OCI-LY7 (cell line): ENCODE measurements at regions not wholly inside any gene's neighbourhood (a gene's known extent, or its start where the extent isn't known, plus 50 kb on each side); places are given as distances from the start of the nearest gene placed in this dataset.

Experiments
- BruUV-seq: library from RNA; stranded (reverse); fragments of 400-500 nt; replicated peaks from 2 replicates; lab custom pipeline; 2021; lab: Mats Ljungman, UMichigan
- CTCF ChIA-PET: fragments of 300-600 bp; sonication (Branson Sonifier 250); formaldehyde crosslinking; loops from one replicate; lab custom pipeline; 2022; ENCODE audit warnings: antibody characterized with exemption; ENCODE audit not compliant: unreplicated experiment; lab: Charles Lee
- POLR2A ChIA-PET: fragments of 300-600 bp; sonication (Branson Sonifier 250); formaldehyde crosslinking; loops from one replicate; lab custom pipeline; 2022; ENCODE audit warnings: antibody characterized with exemption; lab: Charles Lee
- DNase-seq: peaks from one replicate; pipeline ENCODE4 v3.0.0-alpha.2; 2015; ENCODE audit warnings: low spot score
- H2AFZ ChIP-seq: fragments of 200-600 bp; sonication (generic), shearing (Covaris generic); 2 replicates; pipeline ENCODE4 v1.6.1; 2014; ENCODE audit warnings: mild to moderate bottlenecking, antibody characterized with exemption, low read length, moderate library complexity
- H3K27ac ChIP-seq: fragments of 200-600 bp; sonication (generic); 2 replicates; pipeline ENCODE4 v1.5.1; 2014; ENCODE audit warnings: mixed run types, low read depth, mild to moderate bottlenecking, moderate library complexity, low read length, inconsistent platforms; ENCODE audit not compliant: poor library complexity, severe bottlenecking
- H3K36me3 ChIP-seq: fragments of 200-600 bp; sonication (generic); 2 replicates; pipeline ENCODE4 v1.6.1; 2014; ENCODE audit warnings: mild to moderate bottlenecking, antibody characterized with exemption, low read length, moderate library complexity, mixed read lengths; ENCODE audit not compliant: insufficient read depth
- H3K4me1 ChIP-seq: fragments of 200-600 bp; sonication (generic); 2 replicates; pipeline ENCODE4 v1.5.1; 2014; ENCODE audit warnings: mild to moderate bottlenecking, low read length; ENCODE audit not compliant: insufficient read depth, poor library complexity, severe bottlenecking
- H3K4me2 ChIP-seq: fragments of 200-600 bp; sonication (generic); 2 replicates; pipeline ENCODE4 v1.6.1; 2014; ENCODE audit warnings: mild to moderate bottlenecking, low read length
- H3K4me3 ChIP-seq: fragments of 200-600 bp; sonication (generic); 2 replicates; pipeline ENCODE4 v1.5.1; 2014; ENCODE audit warnings: mild to moderate bottlenecking, low read depth, low read length; ENCODE audit not compliant: poor library complexity, severe bottlenecking
- H3K79me2 ChIP-seq: fragments of 200-600 bp; sonication (generic); 2 replicates; pipeline ENCODE4 v1.6.1; 2016; ENCODE audit warnings: low read depth, mild to moderate bottlenecking, low read length, moderate library complexity, mixed read lengths; ENCODE audit not compliant: insufficient read depth
- H3K9me2 ChIP-seq: fragments of 200-600 bp; sonication (generic); 2 replicates; pipeline ENCODE4 v1.6.1; 2016; ENCODE audit warnings: mild to moderate bottlenecking, low read length, mixed read lengths; ENCODE audit not compliant: insufficient read depth
- H3K9me3 ChIP-seq: fragments of 200-600 bp; sonication (generic); 2 replicates; pipeline ENCODE4 v1.6.1; 2014; ENCODE audit warnings: mild to moderate bottlenecking, mixed run types, low read length, mixed read lengths
- H4K20me1 ChIP-seq: fragments of 200-600 bp; sonication (generic); 2 replicates; pipeline ENCODE4 v1.6.1; 2014; ENCODE audit warnings: mild to moderate bottlenecking, antibody characterized with exemption, low read length, moderate library complexity, mixed read lengths; ENCODE audit not compliant: insufficient read depth
- EZH2phosphoT487 ChIP-seq: fragments of 200-600 bp; sonication (generic); IDR thresholded peaks from 2 replicates; pipeline ENCODE4 v1.6.1; 2018; ENCODE audit warnings: low read depth, borderline replicate concordance, mild to moderate bottlenecking, mixed run types, antibody characterized with exemption, low read length, moderate library complexity, mixed read lengths
- intact Hi-C: fragments of 100-400 bp; cut with micrococcal nuclease; formaldehyde crosslinking; loops from one replicate; pipeline ENCODE4 v1.10.0; 2022; ENCODE audit not compliant: unreplicated experiment
- TF ChIP-seq, protein P1 (sequence below): fragments of 200-600 bp; sonication (generic); conservative IDR thresholded peaks from 2 replicates; pipeline ENCODE4 v1.5.1; 2014; ENCODE audit warnings: mild to moderate bottlenecking, antibody characterized with exemption, low read length, moderate library complexity, mixed read lengths

DNA sequence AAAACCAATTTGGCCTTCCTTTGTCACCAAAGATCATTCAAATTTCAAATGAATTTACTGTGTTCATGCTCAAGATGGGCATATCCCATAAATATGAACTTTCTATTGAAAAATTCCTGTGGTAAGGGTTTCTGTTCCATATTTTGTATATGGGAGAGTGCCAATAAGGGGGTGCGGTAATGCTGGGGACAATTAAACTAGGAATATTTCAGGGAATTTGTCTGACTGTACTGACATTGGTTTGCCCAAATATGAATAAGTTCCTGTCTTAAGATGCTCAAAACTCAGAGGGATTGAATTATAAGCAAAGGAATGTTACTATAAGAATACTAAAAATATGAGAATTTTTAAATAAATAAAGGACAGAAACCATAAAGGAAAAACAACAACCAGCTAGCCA, 553.0 kb upstream of the MARCKS start:
- Histone ChIP-seq H3K4me2 (no peak overlapping the region), H3K4me1 (no peaks in the 10 kb centered on the region), H3K4me3 (no peak overlapping the region), H3K9me3 (no peaks in the 10 kb centered on the region), H3K79me2 (no peaks in the 10 kb centered on the region), H3K36me3 (no peaks in the 10 kb centered on the region), H3K9me2 (no peaks in the 10 kb centered on the region), H3K27ac (no peak overlapping the region), H4K20me1 (no peaks in the 10 kb centered on the region), H2AFZ (no peak overlapping the region)
- BruUV-seq: no TSS peak
- DNase-seq: no peak
- TF ChIP-seq EZH2phosphoT487: no peak
- TF ChIP-seq, protein P1, sequence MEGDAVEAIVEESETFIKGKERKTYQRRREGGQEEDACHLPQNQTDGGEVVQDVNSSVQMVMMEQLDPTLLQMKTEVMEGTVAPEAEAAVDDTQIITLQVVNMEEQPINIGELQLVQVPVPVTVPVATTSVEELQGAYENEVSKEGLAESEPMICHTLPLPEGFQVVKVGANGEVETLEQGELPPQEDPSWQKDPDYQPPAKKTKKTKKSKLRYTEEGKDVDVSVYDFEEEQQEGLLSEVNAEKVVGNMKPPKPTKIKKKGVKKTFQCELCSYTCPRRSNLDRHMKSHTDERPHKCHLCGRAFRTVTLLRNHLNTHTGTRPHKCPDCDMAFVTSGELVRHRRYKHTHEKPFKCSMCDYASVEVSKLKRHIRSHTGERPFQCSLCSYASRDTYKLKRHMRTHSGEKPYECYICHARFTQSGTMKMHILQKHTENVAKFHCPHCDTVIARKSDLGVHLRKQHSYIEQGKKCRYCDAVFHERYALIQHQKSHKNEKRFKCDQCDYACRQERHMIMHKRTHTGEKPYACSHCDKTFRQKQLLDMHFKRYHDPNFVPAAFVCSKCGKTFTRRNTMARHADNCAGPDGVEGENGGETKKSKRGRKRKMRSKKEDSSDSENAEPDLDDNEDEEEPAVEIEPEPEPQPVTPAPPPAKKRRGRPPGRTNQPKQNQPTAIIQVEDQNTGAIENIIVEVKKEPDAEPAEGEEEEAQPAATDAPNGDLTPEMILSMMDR: no peak
- POLR2A ChIA-PET: no interaction called here
- CTCF ChIA-PET: no interaction called here
- intact Hi-C loops: loop anchor here (10.0 kb wide), 1 partner anchor 519 kb away; no protein-coding TSS in a partner anchor

DNA sequence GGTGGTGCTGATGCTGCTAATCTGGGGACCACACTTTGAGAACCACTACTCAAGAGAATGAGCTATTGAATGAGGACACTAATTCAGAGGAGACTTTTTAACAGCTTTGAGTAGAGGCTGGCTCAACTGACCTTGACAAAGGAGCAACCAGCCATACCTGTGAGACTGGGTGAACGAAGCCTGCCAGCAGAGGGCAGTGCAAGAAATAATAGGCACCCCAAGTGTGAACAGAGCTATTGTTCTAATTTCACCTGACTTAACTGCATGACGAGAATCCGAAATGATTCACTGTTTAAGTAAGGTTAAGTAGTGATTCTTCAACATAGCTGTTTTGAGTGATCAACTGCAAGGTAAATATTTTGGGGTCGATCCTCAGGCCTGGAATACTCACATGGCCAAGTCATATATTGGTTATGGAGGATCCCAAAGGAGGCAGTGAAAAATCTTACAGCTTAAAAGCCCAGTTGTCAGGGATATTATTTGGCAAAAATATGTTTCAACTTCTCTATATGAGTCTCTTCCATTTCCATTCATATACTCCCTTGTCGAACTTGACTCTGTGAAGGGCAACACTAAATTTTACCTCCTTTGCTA, 550.5 kb upstream of the MARCKS start:
- H3K4me3 ChIP-seq: no peak overlapping the region
- CTCF ChIA-PET: no interaction called here
- peak; percentile 43 for DNase-seq
- no peak overlapping the region for H2AFZ ChIP-seq
- H3K27ac ChIP-seq: no peak overlapping the region
- no peaks in the 10 kb centered on the region for H4K20me1 ChIP-seq
- POLR2A ChIA-PET: no interaction called here
- intact Hi-C loops: loop anchor here (1.0 to 10.0 kb wide), 2 partner anchors 522 to 553 kb away; no protein-coding TSS in a partner anchor
- BruUV-seq: no TSS peak
- H3K36me3 ChIP-seq: no peaks in the 10 kb centered on the region
- H3K4me1 ChIP-seq: no peaks in the 10 kb centered on the region
- H3K9me3 ChIP-seq: no peaks in the 10 kb centered on the region
- no peaks in the 10 kb centered on the region for H3K9me2 ChIP-seq
- H3K79me2 ChIP-seq: no peaks in the 10 kb centered on the region
- TF ChIP-seq, protein P1: peak; percentile 75
- TF ChIP-seq EZH2phosphoT487: no peak
- H3K4me2 ChIP-seq: no peak overlapping the region

DNA sequence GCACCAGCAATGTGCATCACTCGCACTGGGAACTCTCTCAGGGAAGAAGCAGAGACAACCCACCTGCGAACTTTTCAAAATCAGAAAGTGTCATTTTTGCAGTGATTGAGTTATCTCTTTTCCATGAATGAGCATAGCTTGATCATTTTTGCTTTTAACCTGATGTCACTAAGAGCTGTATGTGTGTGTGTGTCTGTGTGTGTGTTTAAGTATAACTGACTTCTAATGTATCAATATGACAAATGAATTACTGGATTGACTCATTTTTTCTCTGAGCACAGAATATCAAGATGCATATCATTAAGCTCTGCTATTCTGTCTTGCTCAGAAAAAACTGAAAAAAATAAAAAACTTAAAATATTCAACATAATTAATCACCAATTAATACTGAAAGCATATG, 548.9 kb upstream of the MARCKS start:
- H3K27ac ChIP-seq: no peak overlapping the region
- BruUV-seq: no TSS peak
- no peaks in the 10 kb centered on the region for H3K9me3 ChIP-seq
- H3K9me2 ChIP-seq: no peaks in the 10 kb centered on the region
- H3K36me3 ChIP-seq: no peaks in the 10 kb centered on the region
- no peak overlapping the region for H3K4me2 ChIP-seq
- H2AFZ ChIP-seq: no peak overlapping the region
- no peaks in the 10 kb centered on the region for H3K4me1 ChIP-seq
- ChIA-PET POLR2A (no interaction called here), CTCF (no interaction called here)
- intact Hi-C loops: loop anchor here (10.0 kb wide), 1 partner anchor 523 kb away; no protein-coding TSS in a partner anchor
- H3K4me3 ChIP-seq: no peak overlapping the region
- no peaks in the 10 kb centered on the region for H4K20me1 ChIP-seq
- no peak for DNase-seq
- H3K79me2 ChIP-seq: no peaks in the 10 kb centered on the region
- TF ChIP-seq, protein P1: no peak
